ENCODE measurements at regions not wholly inside any gene's neighbourhood (a gene's known extent, or its start where the extent isn't known, plus 50 kb on each side); places are given as distances from the start of the nearest gene placed in this dataset.
A peak's percentile ranks its signal among the peaks of the same experiment; 100 is the strongest.

GRCh38 chr2:11904941-11905340 lies 158.5 kb downstream of the LPIN1 start:
- H3K36me3 Mint-ChIP-seq: no peaks in the 10 kb centered on the region
- peaks cover 9 to 18% (median 15%) of the 10 kb centered on the region in 3 donors for H3K4me1 Mint-ChIP-seq
- no peak overlapping the region for H3K4me3 Mint-ChIP-seq
- H3K27ac Mint-ChIP-seq: no peak overlapping the region
- H3K9me3 Mint-ChIP-seq: peaks cover 0 to 3% (median 0%) of the 10 kb centered on the region in 3 donors
- no peaks in the 10 kb centered on the region for H3K27me3 Mint-ChIP-seq

- Mint-ChIP-seq H3K4me3 (no peak overlapping the region), H3K27me3 (no peaks in the 10 kb centered on the region)
These were observed 160.8 kb downstream of the LPIN1 start for GRCh38 chr2:11907190-11907589.

GRCh38 chr2:11910971-11911370 lies 164.5 kb downstream of the LPIN1 start:
- peaks cover 0 to 9% (median 1%) of the 10 kb centered on the region in 3 donors for H3K9me3 Mint-ChIP-seq
- no peak overlapping the region for H3K27ac Mint-ChIP-seq

More at GRCh38 chr2:11907190-11907589, 160.8 kb downstream of the LPIN1 start:
- Mint-ChIP-seq H3K4me1 (peaks cover 9 to 18% (median 15%) of the 10 kb centered on the region in 3 donors), H3K27ac (no peak overlapping the region), H3K36me3 (no peaks in the 10 kb centered on the region), H3K9me3 (peaks cover 0 to 3% (median 0%) of the 10 kb centered on the region in 3 donors)

GRCh38 chr2:11912980-11913379 lies 166.5 kb downstream of the LPIN1 start:
- Mint-ChIP-seq H3K36me3 (no peaks in the 10 kb centered on the region), H3K4me1 (peaks cover 4 to 5% (median 4%) of the 10 kb centered on the region in 3 donors), H3K27me3 (no peaks in the 10 kb centered on the region), H3K27ac (no peak overlapping the region), H3K9me3 (peaks cover 0 to 9% (median 0%) of the 10 kb centered on the region in 3 donors), H3K4me3 (no peak overlapping the region)

More at GRCh38 chr2:11910971-11911370, 164.5 kb downstream of the LPIN1 start:
- H3K4me1 Mint-ChIP-seq: peaks cover 9 to 11% (median 10%) of the 10 kb centered on the region in 3 donors
- no peaks in the 10 kb centered on the region for H3K27me3 Mint-ChIP-seq
- H3K4me3 Mint-ChIP-seq: no peak overlapping the region
- no peaks in the 10 kb centered on the region for H3K36me3 Mint-ChIP-seq

GRCh38 chr2:11914455-11914854 lies 168.0 kb downstream of the LPIN1 start:
- Mint-ChIP-seq H3K4me3 (no peak overlapping the region), H3K27ac (no peak overlapping the region), H3K4me1 (peaks cover 4 to 5% (median 4%) of the 10 kb centered on the region in 3 donors), H3K27me3 (no peaks in the 10 kb centered on the region), H3K36me3 (no peaks in the 10 kb centered on the region), H3K9me3 (peaks cover 0 to 9% (median 0%) of the 10 kb centered on the region in 3 donors)

GRCh38 chr2:11915650-11916049 lies 169.2 kb downstream of the LPIN1 start:
- Mint-ChIP-seq H3K27ac (no peak overlapping the region), H3K36me3 (no peaks in the 10 kb centered on the region), H3K4me1 (peaks cover 4 to 6% (median 4%) of the 10 kb centered on the region in 3 donors), H3K27me3 (no peaks in the 10 kb centered on the region), H3K4me3 (peak overlapping the region in 1 of 4 donors; percentile 10), H3K9me3 (peaks cover 0 to 9% (median 0%) of the 10 kb centered on the region in 3 donors)

GRCh38 chr2:11919953-11920352 lies 173.5 kb downstream of the LPIN1 start:
- peaks cover 0 to 5% (median 0%) of the 10 kb centered on the region in 3 donors for H3K4me1 Mint-ChIP-seq
- no peak overlapping the region for H3K4me3 Mint-ChIP-seq
- no peaks in the 10 kb centered on the region for H3K27me3 Mint-ChIP-seq
- no peak overlapping the region for H3K27ac Mint-ChIP-seq
- no peaks in the 10 kb centered on the region for H3K36me3 Mint-ChIP-seq
- H3K9me3 Mint-ChIP-seq: peaks cover 0 to 1% (median 0%) of the 10 kb centered on the region in 3 donors

- H3K27me3 Mint-ChIP-seq: no peaks in the 10 kb centered on the region
- no peak overlapping the region for H3K4me3 Mint-ChIP-seq
- H3K9me3 Mint-ChIP-seq: peaks cover 0 to 1% (median 0%) of the 10 kb centered on the region in 3 donors
- H3K27ac Mint-ChIP-seq: no peak overlapping the region
- H3K36me3 Mint-ChIP-seq: no peaks in the 10 kb centered on the region
- H3K4me1 Mint-ChIP-seq: peaks cover 0 to 5% (median 0%) of the 10 kb centered on the region in 3 donors
These were observed 174.7 kb downstream of the LPIN1 start for GRCh38 chr2:11920993-11921583.

GRCh38 chr2:11922294-11922693 lies 175.9 kb downstream of the LPIN1 start:
- Mint-ChIP-seq H3K36me3 (no peaks in the 10 kb centered on the region), H3K9me3 (peaks cover 0 to 1% (median 0%) of the 10 kb centered on the region in 3 donors), H3K27ac (peak overlapping the region in 1 of 3 donors; percentile 24), H3K27me3 (no peaks in the 10 kb centered on the region), H3K4me1 (peaks cover 0 to 5% (median 0%) of the 10 kb centered on the region in 3 donors), H3K4me3 (peak overlapping the region in 1 of 4 donors; percentile 1)

GRCh38 chr2:11923935-11924334 lies 177.5 kb downstream of the LPIN1 start:
- H3K4me1 Mint-ChIP-seq: peaks cover 0 to 5% (median 0%) of the 10 kb centered on the region in 3 donors
- H3K36me3 Mint-ChIP-seq: no peaks in the 10 kb centered on the region
- no peak overlapping the region for H3K27ac Mint-ChIP-seq
- no peaks in the 10 kb centered on the region for H3K27me3 Mint-ChIP-seq
- peaks cover 0 to 1% (median 0%) of the 10 kb centered on the region in 3 donors for H3K9me3 Mint-ChIP-seq
- H3K4me3 Mint-ChIP-seq: no peak overlapping the region

GRCh38 chr2:11925295-11926066 lies 179.0 kb downstream of the LPIN1 start:
- peaks cover 2 to 5% (median 2%) of the 10 kb centered on the region in 3 donors for H3K4me1 Mint-ChIP-seq
- no peaks in the 10 kb centered on the region for H3K36me3 Mint-ChIP-seq
- H3K9me3 Mint-ChIP-seq: peaks cover 0 to 1% (median 0%) of the 10 kb centered on the region in 3 donors
- no peak overlapping the region for H3K4me3 Mint-ChIP-seq
- no peaks in the 10 kb centered on the region for H3K27me3 Mint-ChIP-seq
- H3K27ac Mint-ChIP-seq: no peak overlapping the region

GRCh38 chr2:11930211-11930761 lies 183.9 kb downstream of the LPIN1 start:
- peaks cover 2% of the 10 kb centered on the region for H3K36me3 Mint-ChIP-seq
- H3K27me3 Mint-ChIP-seq: no peaks in the 10 kb centered on the region
- no peak overlapping the region for H3K27ac Mint-ChIP-seq
- peaks cover 14 to 17% (median 17%) of the 10 kb centered on the region in 3 donors for H3K4me1 Mint-ChIP-seq
- H3K4me3 Mint-ChIP-seq: no peak overlapping the region
- peaks cover 0 to 5% (median 3%) of the 10 kb centered on the region in 3 donors for H3K9me3 Mint-ChIP-seq

- Mint-ChIP-seq H3K9me3 (peaks cover 0 to 5% (median 3%) of the 10 kb centered on the region in 3 donors), H3K36me3 (peaks cover 2% of the 10 kb centered on the region), H3K4me1 (peaks cover 14 to 17% (median 17%) of the 10 kb centered on the region in 3 donors), H3K27me3 (no peaks in the 10 kb centered on the region), H3K4me3 (no peak overlapping the region), H3K27ac (no peak overlapping the region)
These were observed 185.6 kb downstream of the LPIN1 start for GRCh38 chr2:11932048-11932512.

GRCh38 chr2:11932962-11933361 lies 186.5 kb downstream of the LPIN1 start:
- H3K27me3 Mint-ChIP-seq: no peaks in the 10 kb centered on the region

GRCh38 chr2:11933854-11934253 lies 187.4 kb downstream of the LPIN1 start:
- H3K27ac Mint-ChIP-seq: no peak overlapping the region
- peaks cover 14 to 19% (median 17%) of the 10 kb centered on the region in 3 donors for H3K4me1 Mint-ChIP-seq
- H3K4me3 Mint-ChIP-seq: no peak overlapping the region
- peaks cover 0 to 9% (median 5%) of the 10 kb centered on the region in 3 donors for H3K9me3 Mint-ChIP-seq
- peaks cover 2% of the 10 kb centered on the region for H3K36me3 Mint-ChIP-seq
- H3K27me3 Mint-ChIP-seq: no peaks in the 10 kb centered on the region

More at GRCh38 chr2:11932962-11933361, 186.5 kb downstream of the LPIN1 start:
- peaks cover 14 to 19% (median 17%) of the 10 kb centered on the region in 3 donors for H3K4me1 Mint-ChIP-seq
- peaks cover 0 to 9% (median 5%) of the 10 kb centered on the region in 3 donors for H3K9me3 Mint-ChIP-seq
- peaks cover 2% of the 10 kb centered on the region for H3K36me3 Mint-ChIP-seq
- H3K4me3 Mint-ChIP-seq: peak overlapping the region in 1 of 4 donors; percentile 70
- no peak overlapping the region for H3K27ac Mint-ChIP-seq

Data from IgD-negative memory B cell (primary cell).